H9 (cell line): ENCODE measurements at regions not wholly inside any gene's neighbourhood (a gene's known extent, or its start where the extent isn't known, plus 50 kb on each side); places are given as distances from the start of the nearest gene placed in this dataset.

Experiments
- DNase-seq: peaks from one replicate; pipeline ENCODE4 v3.0.0-alpha.2; 2017
- H2AFZ ChIP-seq: one replicate; pipeline ENCODE4 v1.6.1; 2013; ENCODE audit warnings: mild to moderate bottlenecking, low read length, control low read depth, moderate library complexity
- H2AK5ac ChIP-seq: 2 replicates; pipeline ENCODE4 v1.6.1; 2013; ENCODE audit warnings: low read length, control low read depth, mixed read lengths; ENCODE audit not compliant: insufficient read length
- H2BK120ac ChIP-seq: one replicate; pipeline ENCODE4 v1.6.1; 2013; ENCODE audit warnings: low read depth, mild to moderate bottlenecking, low read length, control low read depth, inconsistent platforms; ENCODE audit not compliant: poor library complexity, severe bottlenecking
- H2BK12ac ChIP-seq: 2 replicates; pipeline ENCODE4 v1.6.1; 2013; ENCODE audit warnings: low read length, control low read depth, mixed read lengths, low read depth; ENCODE audit not compliant: insufficient read length
- H2BK15ac ChIP-seq: 2 replicates; pipeline ENCODE4 v1.6.1; 2013; ENCODE audit warnings: low read depth, low read length, control low read depth
- H2BK20ac ChIP-seq: one replicate; pipeline ENCODE4 v1.6.1; 2013; ENCODE audit warnings: low read depth, mild to moderate bottlenecking, low read length, control low read depth, inconsistent platforms; ENCODE audit not compliant: poor library complexity, severe bottlenecking
- H2BK5ac ChIP-seq: 2 replicates; pipeline ENCODE4 v1.6.1; 2013; ENCODE audit warnings: low read length, control low read depth, mixed read lengths; ENCODE audit not compliant: insufficient read length
- H3K14ac ChIP-seq: 2 replicates; pipeline ENCODE4 v1.6.1; 2013; ENCODE audit warnings: low read length, control low read depth; ENCODE audit not compliant: insufficient read depth
- H3K18ac ChIP-seq: 2 replicates; pipeline ENCODE4 v1.6.1; 2013; ENCODE audit warnings: low read depth, mild to moderate bottlenecking, mixed read lengths, low read length, control low read depth; ENCODE audit not compliant: insufficient read length
- H3K23ac ChIP-seq: 2 replicates; pipeline ENCODE4 v1.6.1; 2013; ENCODE audit warnings: low read length, control low read depth, mixed read lengths, low read depth; ENCODE audit not compliant: insufficient read length
- H3K23me2 ChIP-seq: 2 replicates; pipeline ENCODE4 v1.6.1; 2013; ENCODE audit warnings: low read depth, mild to moderate bottlenecking, mixed read lengths, low read length, control low read depth; ENCODE audit not compliant: insufficient read length, poor library complexity, severe bottlenecking
- H3K27ac ChIP-seq: 2 replicates; pipeline ENCODE4 v1.5.1; 2013; ENCODE audit warnings: low read length, control low read depth, mixed read lengths, low read depth; ENCODE audit not compliant: insufficient read length
- H3K27me3 ChIP-seq: 2 replicates; pipeline ENCODE4 v1.6.1; 2013; ENCODE audit warnings: low read length, control low read depth, inconsistent platforms; ENCODE audit not compliant: insufficient read depth
- H3K4ac ChIP-seq: 2 replicates; pipeline ENCODE4 v1.6.1; 2013; ENCODE audit warnings: low read depth, mild to moderate bottlenecking, control low read depth, inconsistent platforms, low read length, moderate library complexity
- H3K4me1 ChIP-seq: 2 replicates; pipeline ENCODE4 v1.6.1; 2013; ENCODE audit warnings: low read length, control low read depth, inconsistent platforms; ENCODE audit not compliant: insufficient read depth
- H3K4me2 ChIP-seq: 2 replicates; pipeline ENCODE4 v1.6.1; 2013; ENCODE audit warnings: low read length, control low read depth, mixed read lengths; ENCODE audit not compliant: insufficient read length, insufficient read depth
- H3K56ac ChIP-seq: 2 replicates; pipeline ENCODE4 v1.6.1; 2013; ENCODE audit warnings: low read depth, mild to moderate bottlenecking, mixed read lengths, low read length, control low read depth; ENCODE audit not compliant: insufficient read length
- H3K79me1 ChIP-seq: 2 replicates; pipeline ENCODE4 v1.6.1; 2013; ENCODE audit warnings: low read depth, mild to moderate bottlenecking, moderate library complexity, low read length, control low read depth, inconsistent platforms; ENCODE audit not compliant: insufficient read depth, poor library complexity, severe bottlenecking
- H3K79me2 ChIP-seq: 2 replicates; pipeline ENCODE4 v1.6.1; 2013; ENCODE audit warnings: low read length, control low read depth, inconsistent platforms; ENCODE audit not compliant: insufficient read depth
- H3K9ac ChIP-seq: 2 replicates; pipeline ENCODE4 v1.6.1; 2013; ENCODE audit warnings: low read length, control low read depth, mixed read lengths; ENCODE audit not compliant: insufficient read length; ENCODE audit errors: extremely low read depth
- H3K9me3 ChIP-seq: one replicate; pipeline ENCODE4 v1.6.1; 2013; ENCODE audit warnings: low read depth, low read length, inconsistent platforms; ENCODE audit not compliant: control insufficient read depth
- H3T11ph ChIP-seq: one replicate; pipeline ENCODE4 v1.6.1; 2013; ENCODE audit warnings: mild to moderate bottlenecking, low read length, control low read depth, inconsistent platforms
- H4K20me1 ChIP-seq: one replicate; pipeline ENCODE4 v1.6.1; 2013; ENCODE audit not compliant: control insufficient read depth, insufficient read length, insufficient read depth
- H4K5ac ChIP-seq: 2 replicates; pipeline ENCODE4 v1.6.1; 2013; ENCODE audit warnings: low read depth, mild to moderate bottlenecking, mixed read lengths, low read length, control low read depth; ENCODE audit not compliant: insufficient read length
- H4K8ac ChIP-seq: replicated peaks from 2 replicates; pipeline ENCODE4 v1.6.1; 2013; ENCODE audit warnings: low read length, control low read depth, mixed read lengths, low read depth; ENCODE audit not compliant: insufficient read length
- H4K91ac ChIP-seq: 2 replicates; pipeline ENCODE4 v1.6.1; 2013; ENCODE audit warnings: low read depth, mild to moderate bottlenecking, moderate library complexity, mixed read lengths, low read length, control low read depth; ENCODE audit not compliant: insufficient read length
- H3K27ac Mint-ChIP-seq, 3 experiments: 2 replicates in 2 of 3; 3 replicates in 1 of 3; pipeline ENCODE4 v1.8.0; 2020 to 2021; ENCODE audit warnings: mixed read lengths in 3 of 3, mild to moderate bottlenecking in 1 of 3, moderate library complexity in 1 of 3
- H3K27me3 Mint-ChIP-seq: 2 replicates; pipeline ENCODE4 v1.8.0; 2021; ENCODE audit warnings: low read depth, mild to moderate bottlenecking, moderate library complexity, mixed read lengths
- H3K36me3 Mint-ChIP-seq, 3 experiments: 2 replicates in 2 of 3; 3 replicates in 1 of 3; pipeline ENCODE4 v1.8.0; 2020 to 2021; ENCODE audit warnings: low read depth in 3 of 3, mixed read lengths in 3 of 3; ENCODE audit not compliant: insufficient read depth in 1 of 3
- H3K4me1 Mint-ChIP-seq, 2 experiments: 2 replicates each; pipeline ENCODE4 v1.8.0; 2020; ENCODE audit warnings: mixed read lengths in 2 of 2
- H3K4me3 Mint-ChIP-seq, 2 experiments: 2 replicates in 1 of 2; 3 replicates in 1 of 2; pipeline ENCODE4 v1.8.0; 2020 to 2021; ENCODE audit warnings: mild to moderate bottlenecking in 2 of 2, mixed read lengths in 2 of 2, moderate library complexity in 1 of 2
- H3K9me3 Mint-ChIP-seq, 2 experiments: 2 replicates in 1 of 2; 3 replicates in 1 of 2; pipeline ENCODE4 v1.8.0; 2020; ENCODE audit warnings: mild to moderate bottlenecking in 2 of 2, mixed read lengths in 2 of 2, moderate library complexity in 1 of 2
- CTCF ChIP-seq: fragments of 200-600 bp; sonication (generic); conservative IDR thresholded peaks from 3 replicates; pipeline ENCODE4 v1.8.0; 2021; ENCODE audit warnings: antibody characterized with exemption, mild to moderate bottlenecking
- WGBS: extraction: QIAGEN DNeasy Blood & Tissue Kit; methylation state at CpG from one replicate; pipeline ENCODE4 v1.1.7; 2013; ENCODE audit warnings: missing lambda C conversion rate, low lambda C conversion rate, mixed read lengths; ENCODE audit not compliant: insufficient read length; ENCODE audit errors: extremely low coverage; 5-methylcytosine and 5-hydroxymethylcytosine counted together

DNA sequence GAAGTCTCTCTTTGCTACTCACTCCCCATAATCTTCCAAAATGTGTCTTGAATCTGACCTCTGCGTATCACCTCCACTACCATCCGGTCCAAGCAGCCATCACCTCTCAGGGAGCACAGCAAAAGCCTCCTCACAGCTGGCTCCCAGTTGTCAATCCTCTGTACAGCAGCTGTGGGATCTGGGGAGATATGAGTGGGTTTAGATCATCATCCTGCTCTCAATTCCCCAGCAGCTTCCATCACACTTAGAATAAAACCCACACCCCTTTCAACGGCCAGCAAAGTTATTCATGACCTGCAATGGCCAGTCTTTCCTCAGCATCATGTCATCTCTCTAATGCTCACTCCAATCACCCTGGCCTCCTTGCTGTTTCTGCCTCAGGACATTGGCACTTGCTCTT lies 261.6 kb downstream of the PAX3 start:
- no peak overlapping the region for H4K8ac ChIP-seq

More for the DNA sequence above, 261.6 kb downstream of the PAX3 start:
- Histone ChIP-seq H3K14ac (no peak overlapping the region), H3K27ac (no peak overlapping the region), H3K9me3 (no peaks in the 10 kb centered on the region), H4K91ac (no peak overlapping the region), H2BK120ac (no peak overlapping the region), H3T11ph (no peak overlapping the region), H3K4me2 (no peak overlapping the region), H3K27me3 (no peaks in the 10 kb centered on the region; the same call in 1 of the 2 replicates), H2AK5ac (no peak overlapping the region), H2BK12ac (no peak overlapping the region), H2AFZ (no peak overlapping the region), H3K4me1 (no peaks in the 10 kb centered on the region), H3K79me1 (no peaks in the 10 kb centered on the region), H3K79me2 (no peaks in the 10 kb centered on the region), H2BK15ac (no peak overlapping the region), H3K9ac (no peak overlapping the region), H2BK5ac (no peak overlapping the region), H3K23ac (no peak overlapping the region), H3K56ac (no peak overlapping the region), H2BK20ac (no peak overlapping the region), H3K4ac (no peak overlapping the region), H3K23me2 (no peaks in the 10 kb centered on the region), H4K20me1 (no peaks in the 10 kb centered on the region), H4K5ac (no peak overlapping the region), H3K18ac (no peak overlapping the region)
- no peaks in the 10 kb centered on the region for H3K9me3 Mint-ChIP-seq
- DNase-seq: no peak
- H3K36me3 Mint-ChIP-seq: no peaks in the 10 kb centered on the region
- no CpG with 5 or more reads among the region's 3 CpGs for WGBS
- H3K27ac Mint-ChIP-seq: no peak overlapping the region
- H3K4me1 Mint-ChIP-seq: peaks cover 0 to 2% of the 10 kb centered on the region in 2 experiments; a peak in 2 of 4 replicates
- H3K4me3 Mint-ChIP-seq: no peak overlapping the region
- H3K27me3 Mint-ChIP-seq: peaks cover 42% of the 10 kb centered on the region
- TF ChIP-seq CTCF: no peak
